ENCODE measurements at regions not wholly inside any gene's neighbourhood (a gene's known extent, or its start where the extent isn't known, plus 50 kb on each side); places are given as distances from the start of the nearest gene placed in this dataset.
A peak's percentile ranks its signal among the peaks of the same experiment; 100 is the strongest.

DNA sequence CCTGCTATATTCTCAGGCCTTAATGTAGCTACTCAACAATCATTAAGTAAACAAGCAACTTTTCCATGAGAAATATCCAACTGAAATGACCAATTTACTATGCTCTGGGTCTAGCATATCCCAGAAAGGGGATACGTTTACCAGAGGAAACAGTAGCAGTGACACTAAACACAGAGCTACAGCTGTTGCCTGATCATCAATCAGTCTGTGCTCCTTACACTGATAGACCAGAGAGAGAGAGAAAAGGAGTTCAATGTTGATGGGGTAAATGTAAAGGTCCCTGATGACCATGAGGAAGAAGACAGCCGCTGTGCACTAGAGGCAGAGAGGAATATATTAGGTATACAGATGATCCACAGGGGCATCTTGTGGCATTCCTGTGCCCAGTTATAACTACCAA is 397.2 kb upstream of the USP15 start:
- DNase-seq: no peak

DNA sequence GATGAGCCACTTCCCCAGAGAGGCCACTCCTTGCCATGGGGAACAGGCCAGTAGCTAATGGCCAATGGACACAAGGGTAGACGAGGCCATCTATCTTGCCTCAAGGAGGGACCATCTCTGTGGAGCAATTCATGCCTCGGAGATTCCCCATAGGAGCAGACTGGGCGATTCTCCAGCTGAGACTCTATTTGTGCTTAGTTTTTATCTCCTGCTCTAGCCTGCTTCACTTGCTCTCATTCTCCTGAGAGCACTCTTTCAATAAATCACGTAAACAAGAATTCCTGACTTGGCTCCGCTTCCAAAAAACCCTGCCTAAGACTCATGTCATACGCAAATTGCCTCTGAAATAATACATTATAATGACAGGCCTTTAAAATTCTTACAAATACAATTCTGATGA is 396.4 kb upstream of the USP15 start:
- DNase-seq: no peak

DNA sequence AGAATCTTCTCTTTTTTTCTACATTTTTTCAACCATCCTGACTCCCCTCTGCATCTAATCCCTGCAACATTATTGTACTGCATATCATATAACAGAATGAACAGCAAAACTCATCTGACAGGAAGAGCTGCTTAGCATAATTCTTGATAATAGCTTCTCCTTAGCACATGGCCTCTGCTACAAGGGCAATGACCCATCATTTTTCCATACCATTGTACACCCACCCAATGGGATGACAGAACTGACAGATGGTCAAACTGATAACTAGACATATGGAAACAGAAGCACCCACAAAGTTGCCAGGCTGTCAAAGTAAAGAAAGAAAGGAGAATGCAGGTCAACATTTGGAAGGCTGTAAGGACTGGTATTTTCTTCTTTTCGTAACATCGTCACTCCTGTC is 390.4 kb upstream of the USP15 start:
- DNase-seq: no peak

DNA sequence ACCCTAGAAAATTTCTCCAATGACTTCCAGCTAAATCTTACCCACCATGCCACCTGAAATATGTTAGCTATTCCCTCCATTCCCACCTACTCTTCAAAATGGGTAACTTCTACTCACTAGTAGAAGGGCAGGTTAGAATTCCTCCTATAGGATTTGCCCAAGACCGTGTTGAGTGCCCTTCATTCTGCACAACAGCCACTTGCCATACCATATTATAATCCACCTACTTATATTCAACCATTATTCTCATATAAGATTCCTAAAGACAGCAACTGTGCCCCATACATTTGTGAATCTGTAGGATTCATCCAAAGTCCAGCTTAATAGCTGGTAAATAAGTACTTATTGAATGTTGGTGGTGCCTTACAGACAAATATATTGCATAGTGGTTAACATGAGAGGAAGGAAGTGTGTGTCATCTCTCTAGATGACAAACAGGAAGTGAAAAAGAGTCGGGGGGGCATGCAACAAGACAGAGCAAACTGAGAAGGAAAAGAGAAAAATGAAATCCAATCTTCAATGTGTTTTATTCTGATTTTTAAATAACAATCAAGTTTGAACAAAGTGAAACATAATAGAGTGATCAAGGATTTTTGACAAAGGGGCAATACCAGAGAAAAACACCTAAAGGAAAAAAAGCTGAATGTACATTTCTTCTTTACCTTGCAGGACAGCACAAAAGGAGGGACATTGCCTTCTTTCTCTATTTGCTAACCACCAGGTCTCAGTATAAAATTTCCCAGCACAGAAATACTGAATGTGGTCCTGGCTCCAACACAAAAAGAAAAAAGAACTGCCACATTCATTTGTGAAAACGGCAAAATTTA is 389.3 kb upstream of the USP15 start:
- no peak for DNase-seq

DNA sequence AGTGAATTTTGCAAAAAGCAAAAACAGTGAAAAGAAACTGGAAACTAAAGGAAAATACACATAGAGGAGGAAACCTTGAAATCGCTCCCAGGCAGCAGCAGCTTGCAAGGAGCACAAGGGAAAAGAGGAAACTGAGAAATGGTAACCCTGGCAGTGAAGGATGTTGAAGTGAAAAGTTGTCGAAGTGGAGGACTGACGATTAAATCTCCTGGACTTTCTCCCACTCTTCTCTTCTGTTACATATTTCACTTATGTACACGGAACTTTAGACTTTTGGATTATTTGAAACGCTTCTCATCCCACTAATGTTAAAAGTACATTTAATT is 388.8 kb upstream of the USP15 start:
- no peak for DNase-seq

DNA sequence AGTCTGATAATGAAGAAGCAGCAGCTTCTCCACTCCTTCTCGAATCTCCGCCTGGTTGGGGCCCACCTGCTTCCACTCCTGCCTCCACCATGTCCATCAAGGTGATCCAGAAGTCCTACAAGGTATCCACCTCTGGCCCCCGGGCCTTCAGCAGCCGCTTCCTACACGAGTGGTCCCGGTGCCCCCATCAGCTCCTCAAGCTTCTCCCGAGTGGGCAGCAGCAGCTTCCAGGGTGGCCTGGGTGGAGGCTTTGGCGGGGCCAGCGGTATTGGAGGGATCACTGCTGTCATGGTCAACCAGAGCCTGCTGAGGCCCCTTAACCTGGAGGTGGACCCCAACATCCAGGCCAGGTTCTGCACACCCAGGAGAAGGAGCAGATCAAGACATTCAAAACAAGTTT is 381.0 kb upstream of the USP15 start:
- no peak for DNase-seq

DNA sequence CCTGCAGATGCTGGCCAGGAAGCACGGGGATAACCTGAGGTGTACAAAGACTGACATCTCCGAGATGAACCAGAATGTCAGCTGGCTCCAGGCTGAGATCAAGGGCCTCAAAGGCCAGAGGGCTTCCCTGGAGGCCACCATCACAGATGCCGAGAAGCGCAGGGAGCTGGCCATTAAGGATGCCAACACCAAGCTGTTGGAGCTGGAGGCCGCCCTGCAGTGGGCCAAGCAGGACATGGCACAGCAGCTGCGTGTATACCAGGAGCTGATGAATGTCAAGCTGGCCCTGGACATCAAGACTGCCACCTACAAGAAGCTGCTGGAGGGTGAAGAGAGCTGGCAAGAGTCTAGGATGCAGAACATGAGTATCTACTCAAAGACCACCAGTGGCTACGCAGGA is 380.0 kb upstream of the USP15 start:
- no peak for DNase-seq

DNA sequence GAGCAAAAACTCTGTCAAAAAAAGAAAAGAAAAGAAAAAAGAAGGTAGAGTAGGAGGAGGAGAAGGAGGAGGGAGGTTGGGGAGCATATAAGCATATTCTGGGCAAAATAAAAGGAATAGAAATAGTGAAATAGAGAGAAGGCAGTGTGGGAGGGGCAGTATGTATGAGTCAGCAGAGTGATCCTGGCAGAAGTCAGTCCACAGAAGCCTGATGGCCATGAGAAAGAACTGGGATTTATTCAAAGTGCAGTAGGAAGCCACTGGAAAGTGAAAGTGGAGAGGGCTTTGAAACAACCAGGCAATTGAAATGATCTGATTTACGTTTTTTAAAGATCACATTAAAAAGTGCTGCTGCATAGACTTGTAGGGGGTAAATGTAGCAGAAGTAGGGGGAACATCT is 368.6 kb upstream of the USP15 start:
- no peak for DNase-seq

DNA sequence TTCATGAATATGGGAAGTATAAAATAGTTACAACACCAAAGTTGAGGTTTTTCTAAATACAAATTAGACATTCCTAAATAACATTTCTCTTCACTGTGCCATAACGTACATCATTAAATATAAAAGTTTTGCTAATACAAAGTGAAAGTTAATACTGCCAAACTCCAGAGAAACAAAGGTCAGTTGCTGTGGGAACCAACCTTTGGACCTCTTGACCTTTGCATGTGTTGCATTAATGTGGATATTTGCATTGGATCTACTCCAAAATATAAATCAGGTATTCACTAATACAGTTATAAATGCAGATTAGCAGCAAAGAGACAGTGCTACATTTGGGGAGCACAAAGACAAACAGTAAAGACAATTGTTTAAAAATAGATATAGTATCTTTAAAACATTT is 366.0 kb upstream of the USP15 start:
- DNase-seq: no peak

DNA sequence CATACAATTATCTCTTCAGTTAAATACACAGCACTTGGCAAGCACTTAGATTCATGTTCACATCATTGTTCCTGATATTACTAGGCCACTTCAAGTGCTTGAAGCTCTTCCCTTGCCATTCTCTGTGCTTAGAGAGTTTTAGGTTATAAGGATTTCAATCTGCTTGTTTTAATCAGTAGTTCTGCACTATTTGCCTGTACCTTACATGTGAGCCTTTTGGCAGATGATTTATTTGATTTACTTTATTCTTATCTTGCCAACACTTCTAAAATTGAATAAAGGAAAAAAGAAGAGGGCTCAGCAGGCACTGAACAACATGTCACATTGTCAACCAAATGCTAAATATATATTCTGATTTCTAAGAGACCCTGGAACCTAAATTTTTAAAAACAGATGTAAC is 363.8 kb upstream of the USP15 start:
- DNase-seq: no peak

DNA sequence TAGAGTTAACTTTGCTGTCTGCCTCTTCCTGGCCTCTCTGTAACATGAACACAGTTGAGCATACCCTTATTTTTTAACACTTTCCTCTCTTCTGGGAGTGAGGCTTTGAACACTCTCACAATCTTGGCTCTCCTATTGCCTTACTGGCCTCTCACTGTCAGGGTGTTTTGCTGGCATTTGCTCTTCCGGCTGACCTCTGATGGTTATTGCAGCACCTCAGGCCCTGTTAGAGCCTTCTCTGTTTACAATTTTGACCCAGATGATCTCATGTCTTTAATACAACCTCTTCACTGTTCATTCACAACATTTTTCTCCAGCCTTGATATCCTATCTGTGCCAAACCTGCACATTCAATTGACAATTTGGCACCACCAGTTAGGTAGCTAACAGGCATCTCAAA is 357.8 kb upstream of the USP15 start:
- DNase-seq: no peak

DNA sequence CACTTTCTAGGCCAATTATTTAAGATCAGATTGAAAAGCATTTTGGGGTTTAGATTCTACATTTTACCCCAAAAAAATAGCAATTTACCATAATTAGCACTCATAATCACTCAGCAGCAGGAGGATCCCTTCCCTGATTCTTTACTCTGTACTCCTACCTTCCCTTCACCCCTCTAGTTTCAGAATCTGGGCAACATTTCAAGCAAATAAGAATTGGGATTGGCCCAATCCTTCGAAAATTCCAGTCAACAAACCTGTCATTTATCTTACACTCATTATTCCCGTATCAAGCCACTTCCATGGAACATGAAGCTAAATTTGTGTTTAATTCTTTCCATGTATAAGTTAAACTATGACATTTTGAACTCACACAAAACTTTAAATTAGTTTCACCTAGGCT is 349.1 kb upstream of the USP15 start:
- no peak for DNase-seq

DNA sequence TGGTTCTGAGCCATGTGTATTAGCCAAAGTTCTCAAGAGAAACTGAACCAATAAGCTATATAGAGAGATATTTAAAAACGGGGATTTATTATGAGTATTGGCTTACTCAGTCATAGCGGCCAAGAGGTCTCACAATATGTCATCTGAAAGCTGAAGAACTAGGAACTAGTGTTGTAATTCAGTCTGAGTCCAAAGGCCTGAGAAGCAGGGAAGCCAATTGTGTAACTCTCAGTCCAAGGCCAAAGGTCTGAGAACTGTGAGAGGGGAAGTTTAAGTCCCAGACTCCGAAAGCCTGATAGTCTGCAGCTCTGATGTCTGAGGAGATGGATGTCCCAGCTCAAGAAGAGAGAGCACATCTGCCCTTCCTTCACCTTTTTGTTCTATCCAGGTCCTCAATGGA is 344.8 kb upstream of the USP15 start:
- no peak for DNase-seq

DNA sequence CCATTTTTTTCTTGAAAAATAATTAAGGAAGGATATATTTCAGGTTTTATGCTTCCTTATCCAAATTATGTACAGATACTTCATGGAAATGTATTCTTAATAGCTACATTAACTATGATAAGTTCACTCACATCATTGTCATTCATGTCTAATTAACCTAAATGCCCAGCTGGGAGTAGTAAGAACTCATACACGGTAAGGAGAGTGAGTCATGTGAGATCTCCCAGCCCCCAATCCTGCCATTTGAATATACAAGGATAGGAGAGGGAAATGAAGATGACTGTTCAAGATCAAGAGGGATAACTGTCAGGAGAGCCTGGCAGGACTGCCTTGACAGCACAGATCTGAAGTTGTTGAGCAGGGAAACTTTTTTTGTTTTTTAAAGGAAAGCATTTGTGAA is 343.4 kb upstream of the USP15 start:
- no peak for DNase-seq

DNA sequence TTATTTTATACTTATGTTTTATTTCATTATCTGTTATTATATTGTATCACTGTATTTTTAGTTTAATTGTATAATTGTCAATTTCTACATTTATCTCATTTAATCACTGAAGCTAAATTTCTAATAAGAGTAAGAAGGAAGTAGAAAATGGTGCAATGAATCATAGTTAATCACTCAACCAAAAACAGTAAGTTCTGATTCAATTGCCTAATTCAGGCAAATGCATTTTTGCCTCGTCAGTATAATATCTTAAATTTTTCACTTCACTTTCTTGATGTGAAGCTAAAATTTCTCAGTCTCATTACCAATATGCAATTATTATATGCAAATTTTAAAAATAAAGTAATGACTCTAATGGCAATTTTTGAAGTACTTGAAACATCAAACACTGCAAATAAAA is 340.5 kb upstream of the USP15 start:
- DNase-seq: no peak

DNA sequence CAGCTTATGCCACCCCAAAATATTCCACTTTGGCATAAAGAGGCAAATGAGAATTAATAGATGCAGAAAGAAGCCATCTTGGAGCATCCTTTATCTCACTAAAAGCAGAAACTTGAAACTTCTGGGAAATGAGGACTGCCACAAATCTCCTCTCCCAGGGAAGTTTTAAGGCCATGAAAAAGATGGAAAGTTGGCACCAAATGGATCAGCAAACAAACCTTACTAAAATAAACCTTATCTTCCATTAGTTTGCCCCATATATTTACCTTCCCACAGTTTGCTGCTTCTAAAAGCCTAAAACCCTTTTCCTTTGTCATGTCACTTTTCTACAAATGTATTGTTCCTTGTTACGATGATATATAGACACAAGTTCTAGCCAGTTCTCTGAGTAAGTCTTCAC is 340.0 kb upstream of the USP15 start:
- no peak for DNase-seq

DNA sequence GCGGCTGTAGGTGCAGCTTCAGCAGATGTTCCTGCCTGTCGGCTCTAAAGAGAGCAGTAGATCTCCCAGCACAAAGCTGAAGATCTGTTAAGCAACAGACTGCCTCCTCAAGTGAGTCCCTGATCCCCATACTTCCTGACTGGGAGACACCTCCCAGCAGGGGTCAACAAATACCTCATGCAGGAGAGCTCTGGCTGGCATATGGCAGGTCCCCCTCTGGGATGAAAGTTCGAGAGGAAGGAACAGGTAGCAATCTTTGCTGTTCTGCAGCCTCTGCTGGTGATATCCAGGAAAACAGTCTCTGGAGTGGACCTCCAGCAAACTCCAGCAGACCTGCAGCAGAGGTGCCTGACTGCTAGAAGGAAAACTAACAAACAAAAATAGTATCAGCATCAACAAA is 337.1 kb upstream of the USP15 start:
- no peak for DNase-seq

DNA sequence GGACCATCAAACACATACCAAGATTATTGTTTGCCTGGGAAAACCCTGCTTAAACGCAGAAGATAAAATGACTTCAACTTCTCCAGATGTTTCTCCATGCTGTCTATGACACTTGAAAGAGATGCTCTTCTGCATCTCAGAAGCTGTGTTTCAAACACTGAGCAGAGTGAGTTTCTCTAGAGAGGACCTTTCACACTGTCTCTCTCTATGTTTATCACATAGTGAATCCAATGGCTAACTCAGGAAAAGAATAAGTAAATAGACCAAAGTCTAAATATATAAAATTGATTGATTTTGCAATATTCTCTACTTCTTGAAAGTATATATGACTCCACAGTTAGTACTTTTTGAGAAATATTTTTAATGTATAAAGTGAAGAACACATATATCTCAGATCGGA is 325.6 kb upstream of the USP15 start:
- DNase-seq: no peak

DNA sequence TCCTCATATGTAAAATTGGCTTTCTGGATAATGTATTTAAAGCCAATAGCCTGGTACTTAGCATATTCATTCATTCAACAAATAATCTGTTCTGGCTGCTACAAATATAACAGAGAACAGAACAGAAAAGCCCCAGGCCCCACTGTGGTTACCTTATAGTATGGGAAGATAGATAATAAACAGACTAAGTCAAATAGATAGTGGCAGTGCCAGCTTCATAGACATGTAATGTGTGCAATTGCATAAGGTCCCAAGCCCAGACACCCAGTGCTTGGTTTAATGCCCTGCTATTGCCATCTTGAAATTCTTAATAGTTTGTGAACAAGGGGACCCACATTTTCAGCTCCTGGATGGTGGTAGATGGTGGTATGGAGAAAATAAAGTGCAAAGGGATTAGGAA is 320.2 kb upstream of the USP15 start:
- DNase-seq: no peak

DNA sequence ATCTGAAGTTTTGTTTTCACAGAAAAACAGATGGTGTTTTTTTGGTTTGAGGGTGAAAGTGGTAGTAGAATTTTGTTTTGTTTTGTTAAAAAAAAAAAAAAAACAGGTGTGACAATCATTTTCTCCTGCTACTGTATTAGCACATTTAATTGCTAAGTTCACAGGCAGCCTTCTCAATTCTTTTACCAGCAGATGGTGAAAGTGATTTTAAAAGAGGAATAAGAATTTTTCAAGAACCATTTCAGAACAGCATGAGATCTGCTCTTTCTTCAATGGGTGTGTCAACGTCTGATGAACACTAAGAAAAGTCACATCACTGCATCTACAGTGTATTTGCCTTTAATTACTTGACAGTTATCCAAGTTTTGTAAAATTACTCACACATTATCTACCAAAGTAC is 303.7 kb upstream of the USP15 start:
- DNase-seq: no peak

DNA sequence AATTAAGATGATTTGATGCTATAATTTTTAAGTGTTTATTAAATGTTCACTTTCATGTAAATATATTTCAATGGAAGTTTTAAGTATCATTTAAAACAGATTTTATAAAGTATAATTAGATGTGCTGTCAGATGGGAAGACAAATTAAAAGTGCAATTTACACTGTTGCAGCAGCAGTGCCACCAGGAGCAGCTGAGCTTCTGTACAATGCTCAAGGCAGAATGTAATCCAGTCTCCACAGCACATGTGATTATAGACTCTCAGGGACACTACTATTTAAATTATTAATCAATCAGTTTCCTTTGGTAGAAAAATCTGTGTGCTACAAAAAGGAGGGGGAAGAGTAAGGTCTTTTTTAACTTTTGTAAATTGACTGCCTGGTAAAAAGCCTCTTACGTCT is 285.7 kb upstream of the USP15 start:
- DNase-seq: no peak

DNA sequence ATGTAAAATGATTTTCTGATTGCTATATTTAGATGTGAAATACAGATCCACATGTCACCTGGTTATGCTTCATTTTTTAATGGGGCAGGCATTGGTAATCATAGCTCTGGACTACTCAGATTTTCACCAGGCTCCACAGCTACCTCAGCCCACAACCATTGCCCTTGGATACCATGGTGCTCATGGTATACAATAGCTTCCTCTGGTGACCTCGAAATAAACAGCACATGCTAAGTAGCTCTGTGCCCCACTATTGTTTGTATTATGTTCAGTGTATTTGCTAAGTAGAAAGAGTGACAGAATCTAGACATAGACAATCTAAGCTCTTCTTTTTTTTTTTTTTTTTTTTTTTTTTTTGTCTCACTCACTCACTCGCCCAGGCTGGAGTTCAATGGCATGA is 274.4 kb upstream of the USP15 start:
- DNase-seq: no peak

DNA sequence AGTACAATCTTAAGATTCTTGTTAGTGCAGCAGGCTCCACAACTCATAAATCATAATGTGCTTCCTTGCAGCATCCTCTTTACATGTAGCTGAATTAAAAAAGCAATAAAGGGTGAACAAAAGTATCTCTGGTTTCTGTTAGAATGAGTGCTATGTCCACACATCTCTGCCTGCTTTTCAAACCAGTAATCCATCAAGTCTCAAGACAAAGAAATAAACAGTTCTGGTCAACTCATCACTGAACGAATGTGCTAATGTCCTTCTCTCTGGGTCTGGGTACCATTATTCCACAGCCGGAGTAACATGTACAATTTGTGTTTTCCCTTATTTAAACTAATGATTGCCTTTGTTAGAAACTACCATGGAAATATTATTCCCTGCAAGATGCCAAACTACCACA is 273.0 kb upstream of the USP15 start:
- DNase-seq: no peak

DNA sequence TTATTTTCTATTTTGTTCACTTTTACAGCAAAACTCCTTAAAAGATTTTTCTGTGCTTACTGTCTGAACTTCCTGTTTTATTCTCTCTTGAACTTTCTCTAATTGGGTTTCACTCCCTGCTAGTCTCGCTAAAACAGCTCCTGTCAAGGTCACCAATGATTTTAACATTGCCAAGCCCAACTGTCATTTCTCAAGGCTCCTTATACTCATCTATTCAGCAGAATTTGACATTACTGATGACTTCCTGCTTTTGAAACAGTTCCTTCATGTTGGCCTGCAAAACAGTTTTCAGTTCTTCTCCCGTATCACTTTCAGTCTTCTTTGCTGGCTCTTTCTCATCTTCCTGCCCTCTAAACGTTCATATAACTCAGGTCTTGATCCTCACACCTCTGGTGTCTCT is 268.5 kb upstream of the USP15 start:
- no peak for DNase-seq

DNA sequence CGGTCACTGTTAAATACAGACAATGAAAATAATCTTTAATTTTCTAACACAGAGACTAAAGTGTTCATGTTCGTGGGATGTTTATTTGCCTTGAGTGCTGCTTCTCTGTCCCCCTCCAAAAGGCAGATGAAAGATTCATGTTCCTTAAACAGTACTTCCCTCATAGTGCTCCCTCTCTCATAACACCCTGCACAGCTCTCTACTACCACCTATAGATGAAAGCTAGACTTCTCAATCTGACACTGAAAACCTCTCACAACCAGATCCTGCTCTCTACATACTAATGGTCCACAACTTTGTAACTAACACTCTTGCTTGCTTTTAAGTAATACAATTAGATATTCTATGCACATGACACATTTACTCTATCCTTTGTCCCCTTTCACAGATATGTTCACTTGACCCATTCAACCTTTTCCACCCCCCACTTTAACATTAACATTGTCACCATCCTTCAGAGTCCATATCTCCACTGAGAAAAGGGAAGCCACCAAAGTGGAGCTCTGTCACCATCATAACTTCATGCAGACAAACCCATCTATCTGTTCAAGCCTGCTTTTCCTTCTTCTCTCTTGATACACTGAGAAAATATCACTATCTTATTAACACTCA is 266.4 kb upstream of the USP15 start:
- DNase-seq: peak; percentile 8 to 10
